Kidney capillary endothelial cell (primary cell): ENCODE measurements at regions not wholly inside any gene's neighbourhood (a gene's known extent, or its start where the extent isn't known, plus 50 kb on each side); places are given as distances from the start of the nearest gene placed in this dataset.

Experiments
- DNase-seq: peaks from one replicate; pipeline ENCODE4 v3.0.0-alpha.2; 2018; ENCODE audit warnings: low spot score

- no peak for DNase-seq
Observed at GRCh38 chr2:193990868-193991267, 1666.2 kb upstream of the SLC39A10 start.

- DNase-seq, result no peak
Observed at GRCh38 chr2:193989645-193990044, 1667.4 kb upstream of the SLC39A10 start.

- no peak for DNase-seq
Observed at GRCh38 chr2:193988784-193989183, 1668.2 kb upstream of the SLC39A10 start.

- DNase-seq, result no peak
Observed at GRCh38 chr2:193985272-193985671, 1671.8 kb upstream of the SLC39A10 start.

- DNase-seq, result no peak
Observed at GRCh38 chr2:193980599-193980998, 1676.4 kb upstream of the SLC39A10 start.

GRCh38 chr2:193973781-193974180, 1683.2 kb upstream of the SLC39A10 start:
- no peak for DNase-seq

GRCh38 chr2:193966590-193966989, 1690.4 kb upstream of the SLC39A10 start:
- DNase-seq, result peak; percentile 88

GRCh38 chr2:193965263-193965662, 1691.8 kb upstream of the SLC39A10 start:
- no peak for DNase-seq

DNA sequence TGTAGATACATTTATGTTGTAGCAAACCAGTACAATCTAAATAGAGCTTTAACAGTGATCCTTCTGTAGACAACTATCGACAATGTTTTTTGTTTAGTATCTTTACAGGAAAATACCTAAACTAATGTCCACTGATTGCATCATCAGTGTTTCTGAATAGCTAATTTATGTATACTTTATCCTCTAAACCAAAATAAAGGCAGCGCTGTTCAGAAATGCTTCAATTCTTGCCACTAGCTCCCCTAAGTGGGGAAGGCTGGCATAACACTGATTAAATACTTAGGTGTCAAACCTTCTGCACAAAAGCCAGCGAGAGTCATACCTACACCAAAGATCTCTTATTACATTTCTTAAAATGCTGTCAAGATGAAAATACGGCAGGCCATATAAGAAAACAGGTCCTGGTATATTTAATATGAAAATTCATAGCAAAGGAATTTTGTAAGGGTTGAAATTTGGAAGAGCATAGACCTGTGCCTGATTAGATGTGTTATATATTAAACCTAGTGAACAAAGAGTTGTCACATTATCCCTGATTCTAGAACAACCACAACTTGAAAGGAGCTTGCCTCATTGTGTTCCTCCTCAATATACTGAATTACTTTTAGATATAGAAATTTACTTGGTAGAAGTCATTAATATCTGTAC, 1693.4 kb upstream of the SLC39A10 start:
- peak; percentile 50 for DNase-seq

DNA sequence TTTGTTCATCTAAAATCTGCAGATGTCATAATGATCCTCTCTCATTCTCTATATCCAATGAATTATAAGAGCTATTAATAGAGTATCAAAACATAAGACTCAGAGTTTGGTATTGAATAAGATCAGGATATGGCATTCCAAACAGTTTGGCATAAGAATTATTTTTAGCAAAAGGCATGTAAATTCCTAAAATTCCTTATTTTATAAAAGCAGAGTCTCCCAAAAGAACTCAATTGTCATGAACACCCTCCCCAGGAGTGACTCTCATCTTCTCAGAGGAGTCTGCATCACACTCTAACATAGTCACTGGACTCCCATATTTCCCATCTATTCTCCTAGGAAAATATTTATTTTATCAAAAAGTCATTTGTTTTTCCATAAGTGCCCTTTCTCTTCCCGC, 1710.2 kb upstream of the SLC39A10 start:
- DNase-seq, result no peak

- DNase-seq, result no peak
Observed at GRCh38 chr2:193943406-193943960, 1713.5 kb upstream of the SLC39A10 start.

DNA sequence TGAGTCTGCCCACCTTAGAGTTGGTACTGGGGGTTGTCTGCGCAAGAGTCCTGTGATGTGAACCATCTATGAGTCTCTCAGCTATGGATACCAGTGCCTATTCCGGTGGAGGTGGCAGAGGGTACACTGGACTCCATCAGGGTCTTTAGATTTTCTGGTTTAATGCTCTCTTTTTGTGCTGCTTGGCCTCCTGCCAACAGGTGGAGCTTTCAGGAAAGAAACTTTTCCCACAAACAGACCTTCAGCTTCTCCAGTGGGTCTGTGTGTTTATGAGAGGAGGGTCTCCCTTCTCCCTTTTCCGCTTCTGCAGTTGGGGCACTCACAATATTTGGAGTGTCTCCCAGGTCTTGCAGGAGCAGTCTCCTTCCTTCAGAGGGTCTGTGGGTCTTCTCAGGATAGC, 1721.9 kb upstream of the SLC39A10 start:
- no peak for DNase-seq

GRCh38 chr2:193929131-193929530, 1727.9 kb upstream of the SLC39A10 start:
- peak; percentile 5 for DNase-seq

GRCh38 chr2:193907561-193907960, 1712.8 kb upstream of the TMEFF2 start:
- no peak for DNase-seq

- no peak for DNase-seq
Observed at GRCh38 chr2:193900292-193900691, 1705.6 kb upstream of the TMEFF2 start.

- DNase-seq, result peak; percentile 3
Observed at GRCh38 chr2:193895226-193895625, 1700.5 kb upstream of the TMEFF2 start.

DNA sequence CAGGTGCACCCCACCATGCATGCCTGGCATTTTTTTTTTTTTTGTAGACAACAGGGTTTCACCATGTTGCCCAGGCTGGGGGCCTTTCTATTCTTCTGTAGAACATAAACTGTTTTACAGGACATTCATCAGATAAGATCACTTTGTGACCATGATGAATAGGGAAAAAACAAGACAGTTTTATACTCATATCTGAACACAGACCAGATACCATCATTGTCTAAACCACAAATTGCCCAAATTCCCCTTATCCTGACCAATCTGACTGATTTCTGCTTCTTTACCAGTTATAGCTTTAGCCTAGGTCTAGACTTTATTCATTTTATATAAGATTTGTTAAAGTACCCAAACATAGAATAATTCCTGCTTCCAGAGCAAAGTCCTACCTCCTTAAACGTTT, 1699.3 kb upstream of the TMEFF2 start:
- DNase-seq, result no peak

- no peak for DNase-seq
Observed at GRCh38 chr2:193891023-193891422, 1696.3 kb upstream of the TMEFF2 start.

DNA sequence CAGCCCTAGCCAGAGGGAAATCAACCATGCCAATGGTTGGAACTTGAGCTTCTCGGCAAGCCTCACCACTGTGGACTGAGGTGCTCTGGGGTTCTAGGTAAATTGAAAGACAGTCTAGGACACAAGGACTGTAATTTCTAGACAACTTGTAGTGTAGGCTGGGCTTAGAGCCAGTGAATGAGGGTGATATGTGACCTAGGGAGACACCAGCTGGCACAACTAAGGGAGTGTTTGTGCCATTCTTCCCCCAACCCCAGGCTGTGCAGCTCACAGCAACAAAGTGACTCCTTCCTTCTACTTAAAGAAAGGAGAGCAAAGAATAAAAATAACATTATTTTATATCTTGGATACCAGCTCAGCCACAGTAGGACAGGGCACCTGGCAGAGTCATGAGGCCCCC, 1690.7 kb upstream of the TMEFF2 start:
- no peak for DNase-seq

- DNase-seq, result no peak
Observed at GRCh38 chr2:193883820-193884219, 1689.1 kb upstream of the TMEFF2 start.

- DNase-seq, result no peak
Observed at GRCh38 chr2:193876980-193877379, 1682.2 kb upstream of the TMEFF2 start.

DNA sequence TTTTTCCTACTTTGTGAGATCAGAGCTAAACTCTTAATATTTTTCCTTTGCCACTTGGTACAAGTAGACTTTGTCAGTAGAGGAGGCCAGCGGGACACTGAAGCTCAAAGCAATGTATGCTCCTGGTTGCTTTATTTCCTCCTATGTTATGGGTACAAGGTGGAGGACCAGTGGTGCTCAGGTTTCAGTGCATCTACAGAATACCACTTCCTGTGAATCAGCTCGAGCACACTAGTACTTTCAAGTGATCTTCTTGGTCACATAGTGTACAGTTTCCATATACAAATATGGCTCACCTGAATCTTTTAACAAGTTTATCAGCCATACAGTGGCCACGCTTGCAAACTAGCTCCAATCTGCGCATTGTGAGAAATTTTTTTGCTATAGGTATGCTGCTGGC, 1674.8 kb upstream of the TMEFF2 start:
- no peak for DNase-seq

DNA sequence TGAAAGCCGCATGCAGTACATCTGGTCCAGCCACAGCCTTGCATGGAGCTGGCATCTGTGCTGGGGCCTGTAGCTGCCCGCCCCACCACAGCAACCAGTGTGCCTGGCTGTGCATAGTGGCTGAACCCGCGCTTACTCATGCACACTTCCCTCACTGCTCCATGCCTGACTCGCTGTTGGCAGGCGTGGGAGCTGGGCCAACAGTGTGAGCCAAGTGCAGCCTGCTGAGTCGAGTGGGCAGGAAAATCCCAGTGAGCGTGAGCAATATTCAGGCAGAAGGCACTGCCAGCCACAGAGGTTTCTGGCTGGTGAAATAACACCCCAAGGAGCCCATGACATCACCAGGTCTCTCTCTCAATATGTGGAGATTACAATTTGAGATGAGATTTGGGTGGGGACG, 1674.1 kb upstream of the TMEFF2 start:
- DNase-seq, result no peak

DNA sequence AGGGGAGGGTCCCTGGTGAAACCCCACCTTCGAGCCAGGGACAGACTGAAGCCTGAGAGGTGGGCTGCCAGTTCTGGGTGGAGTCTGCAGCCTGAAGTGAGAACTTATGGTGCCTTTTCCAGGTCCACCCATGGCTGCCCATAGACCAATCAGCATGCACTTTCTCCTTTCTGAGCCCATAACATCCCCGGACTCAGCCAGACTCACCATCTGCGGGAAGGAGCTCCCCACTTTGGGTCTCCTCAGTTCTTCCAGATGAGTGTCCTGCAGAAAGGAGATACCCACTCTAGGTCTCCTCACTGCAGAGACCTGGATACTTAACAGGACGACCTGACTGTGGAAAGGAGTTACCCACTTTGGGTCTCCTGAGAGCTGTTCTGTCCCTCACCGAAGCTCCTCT, 1673.4 kb upstream of the TMEFF2 start:
- DNase-seq, result no peak
